22Rv1 (cell line): ENCODE measurements at regions not wholly inside any gene's neighbourhood (a gene's known extent, or its start where the extent isn't known, plus 50 kb on each side); places are given as distances from the start of the nearest gene placed in this dataset.

Experiments
- CTCF ChIP-seq: fragments of 450-650 bp; IDR thresholded peaks from 2 replicates; pipeline ENCODE4 v1.5.1; 2017; ENCODE audit warnings: mild to moderate bottlenecking
- ZFX ChIP-seq: fragments of 450-650 bp; IDR thresholded peaks from 2 replicates; pipeline ENCODE4 v1.6.1; 2017; ENCODE audit warnings: antibody characterized with exemption, borderline replicate concordance

- TF ChIP-seq CTCF (no peak), ZFX (no peak)
Measured at GRCh38 chr9:28999806-29000205, 1426.5 kb upstream of the C9orf72 start.
